Caki2 (cell line): ENCODE measurements at regions not wholly inside any gene's neighbourhood (a gene's known extent, or its start where the extent isn't known, plus 50 kb on each side); places are given as distances from the start of the nearest gene placed in this dataset.

Source experiments
- DNase-seq: peaks from one replicate; pipeline ENCODE4 v3.0.0-alpha.2; 2015; ENCODE audit warnings: low read depth
- in situ Hi-C: cut with HindIII; loops from 2 replicates; pipeline ENCODE4 v1.10.0; 2016; ENCODE audit warnings: low sequenced_read_pairs, low pct_unique_long_range_greater_than_20kb, mixed read lengths

GRCh38 chr3:98954791-98955604 is 53.5 kb upstream of the DCBLD2 start:
- in situ Hi-C loops: no loop called here
- DNase-seq: no peak

GRCh38 chr3:98954242-98954641 is 52.7 kb upstream of the DCBLD2 start:
- in situ Hi-C loops: no loop called here

GRCh38 chr3:98952404-98952803 is 50.9 kb upstream of the DCBLD2 start:
- in situ Hi-C loops: no loop called here

More at GRCh38 chr3:98954242-98954641, 52.7 kb upstream of the DCBLD2 start:
- no peak for DNase-seq

More at GRCh38 chr3:98952404-98952803, 50.9 kb upstream of the DCBLD2 start:
- DNase-seq: no peak
